Neural progenitor cell (in vitro differentiated cells): ENCODE measurements at regions not wholly inside any gene's neighbourhood (a gene's known extent, or its start where the extent isn't known, plus 50 kb on each side); places are given as distances from the start of the nearest gene placed in this dataset.

Experiments
- CTCF ChIP-seq: fragments of 200-600 bp; sonication (generic); IDR thresholded peaks from 2 replicates; pipeline ENCODE4 v1.5.1; 2017; ENCODE audit warnings: antibody characterized with exemption, mild to moderate bottlenecking
- EZH2 ChIP-seq: fragments of 200-600 bp; sonication (generic); IDR thresholded peaks from 2 replicates; pipeline ENCODE4 v1.6.1; 2017; ENCODE audit warnings: antibody characterized with exemption, mild to moderate bottlenecking, moderate library complexity

DNA sequence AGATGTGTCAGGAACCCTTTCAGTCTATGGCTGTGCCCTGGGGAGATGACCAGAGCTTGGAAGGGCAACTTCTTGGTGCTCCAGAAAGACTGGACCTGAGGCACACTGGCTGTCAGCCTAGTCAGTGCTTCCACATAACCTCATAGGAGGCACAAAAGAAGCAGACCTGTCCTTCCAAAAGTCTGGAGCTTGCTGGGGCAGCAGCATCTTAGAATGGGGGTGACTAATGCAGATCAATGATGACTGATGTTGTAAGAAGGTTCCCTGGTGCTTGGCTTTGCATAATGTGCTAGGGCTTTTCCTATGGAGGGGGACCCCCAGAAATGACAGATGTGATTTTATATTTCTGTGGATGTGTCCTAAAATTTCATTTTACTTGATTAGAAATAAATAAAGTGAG is 255.7 kb upstream of the THUMPD2 start:
- no peak for TF ChIP-seq EZH2
- no peak for TF ChIP-seq CTCF
